B cell (primary cell): ENCODE measurements at regions not wholly inside any gene's neighbourhood (a gene's known extent, or its start where the extent isn't known, plus 50 kb on each side); places are given as distances from the start of the nearest gene placed in this dataset.

Source experiments
- ATAC-seq: fragments of 200-7000 bp; cut with Tn5 transposase; one replicate; pipeline ENCODE4 v1.10.0; 2021; ENCODE audit warnings: low read depth, mild to moderate bottlenecking, moderate number of reproducible peaks, moderate library complexity
- CTCF ChIA-PET: fragments of 350-600 bp; sonication (Branson Sonifier 250); formaldehyde crosslinking; loops from one replicate; lab custom pipeline; 2021; ENCODE audit warnings: antibody characterized with exemption, inconsistent platforms; lab: Charles Lee
- POLR2A ChIA-PET: fragments of 350-600 bp; sonication (Branson Sonifier 250); formaldehyde crosslinking; loops from one replicate; lab custom pipeline; 2021; ENCODE audit warnings: antibody characterized with exemption; lab: Charles Lee
- DNase-seq: peaks from one replicate; pipeline ENCODE4 v3.0.0; 2013
- H2AFZ ChIP-seq: 2 replicates; pipeline ENCODE4 v1.6.1; 2012; ENCODE audit warnings: mild to moderate bottlenecking, low read depth, low read length; ENCODE audit not compliant: insufficient read depth, poor library complexity, severe bottlenecking
- H3K27ac ChIP-seq, 2 donors: 1 replicate in 1 of 2; 2 replicates in 1 of 2; pipeline ENCODE4 v1.5.1; 2012 to 2013; ENCODE audit warnings: low read length in 2 of 2, mild to moderate bottlenecking in 2 of 2, moderate library complexity in 1 of 2
- H3K27me3 ChIP-seq, 4 experiments: fragments of 200-600 bp in 1 of 4; sonication (generic) in 1 of 4; replicated peaks in 1 of 4; 1 replicate in 2 of 4; 2 replicates in 2 of 4; pipeline versions ENCODE4 v1.6.1 to v1.7.0; 2013 to 2016; ENCODE audit warnings: low read length in 3 of 4, mild to moderate bottlenecking in 2 of 4, mixed read lengths in 1 of 4, moderate library complexity in 1 of 4; ENCODE audit not compliant: insufficient read depth in 4 of 4, control insufficient read depth in 3 of 4; ENCODE audit errors: control extremely low read depth in 1 of 4
- H3K36me3 ChIP-seq, 2 experiments: replicated peaks in 1 of 2; 1 replicate in 1 of 2; 2 replicates in 1 of 2; pipeline versions ENCODE4 v1.6.1 to v1.7.1; 2013; ENCODE audit warnings: low read length in 1 of 2; ENCODE audit not compliant: insufficient read depth in 2 of 2, control insufficient read depth in 1 of 2; ENCODE audit errors: control extremely low read depth in 1 of 2, extremely low read depth in 1 of 2
- H3K4me1 ChIP-seq, 2 donors: fragments of 200-600 bp in 1 of 2; sonication (generic) in 1 of 2; 1 replicate in 1 of 2; 2 replicates in 1 of 2; pipeline versions ENCODE4 v1.5.1 to v1.6.1; 2013 to 2017; ENCODE audit warnings: low read length in 2 of 2; ENCODE audit not compliant: control insufficient read depth in 2 of 2, insufficient read depth in 2 of 2
- H3K4me2 ChIP-seq: replicated peaks from 2 replicates; pipeline ENCODE3; 2012; ENCODE audit warnings: mild to moderate bottlenecking, low read depth, low read length; ENCODE audit not compliant: poor library complexity, severe bottlenecking
- H3K4me3 ChIP-seq, 5 experiments: fragments of 200-600 bp in 1 of 5; sonication (generic) in 1 of 5; 1 replicate in 3 of 5; 2 replicates in 2 of 5; pipeline versions ENCODE4 v1.5.1 to v1.7.0; 2011 to 2016; ENCODE audit warnings: low read length in 4 of 5, mild to moderate bottlenecking in 4 of 5, low read depth in 2 of 5, control low read depth in 1 of 5, moderate library complexity in 1 of 5; ENCODE audit not compliant: insufficient read depth in 1 of 5; ENCODE audit errors: control extremely low read depth in 1 of 5, extremely low read depth in 1 of 5
- H3K79me2 ChIP-seq: fragments of 200-600 bp; sonication (generic); one replicate; pipeline ENCODE4 v1.6.0; 2016; ENCODE audit warnings: low read length; ENCODE audit not compliant: control insufficient read depth, insufficient read depth
- H3K9ac ChIP-seq: fragments of 200-600 bp; sonication (generic); 2 replicates; pipeline ENCODE4 v1.6.1; 2017; ENCODE audit warnings: mild to moderate bottlenecking, low read length, moderate library complexity
- H3K9me3 ChIP-seq, 3 donors: one replicate each; pipeline versions ENCODE4 v1.6.1 to v1.7.1; 2013; ENCODE audit warnings: low read length in 2 of 3; ENCODE audit not compliant: control insufficient read depth in 2 of 3, insufficient read depth in 1 of 3; ENCODE audit errors: control extremely low read depth in 1 of 3
- H4K20me1 ChIP-seq: 2 replicates; pipeline ENCODE4 v1.6.0; 2012; ENCODE audit warnings: mild to moderate bottlenecking, low read length; ENCODE audit not compliant: insufficient read depth, control insufficient read depth, poor library complexity, severe bottlenecking
- H3K27ac Mint-ChIP-seq: one replicate; pipeline ENCODE4 v1.8.0; 2021; ENCODE audit warnings: mixed read lengths
- H3K27me3 Mint-ChIP-seq: one replicate; pipeline ENCODE4 v1.8.0; 2021; ENCODE audit warnings: mixed read lengths
- H3K4me1 Mint-ChIP-seq: one replicate; pipeline ENCODE4 v1.8.0; 2021; ENCODE audit warnings: mixed read lengths
- H3K4me3 Mint-ChIP-seq: one replicate; pipeline ENCODE4 v1.8.0; 2021; ENCODE audit warnings: mixed read lengths
- H3K9me3 Mint-ChIP-seq: one replicate; pipeline ENCODE4 v1.8.0; 2022; ENCODE audit warnings: mixed read lengths; ENCODE audit not compliant: insufficient read depth
- CTCF ChIP-seq: fragments of 200-600 bp; IDR thresholded peaks from one replicate; pipeline ENCODE4 v1.8.0; 2022; ENCODE audit warnings: antibody characterized with exemption, mild to moderate bottlenecking
- EZH2 ChIP-seq: IDR thresholded peaks from 2 replicates; pipeline ENCODE4 v1.6.1; 2012; ENCODE audit warnings: borderline replicate concordance, low read depth, mild to moderate bottlenecking, moderate library complexity, low read length; ENCODE audit not compliant: insufficient read depth, poor library complexity, severe bottlenecking
- whole genome bisulfite sequencing: methylation state at CpG from one replicate; pipeline ENCODE4 v1.1.5; 2013; ENCODE audit warnings: missing lambda C conversion rate; ENCODE audit not compliant: insufficient coverage; 5-methylcytosine and 5-hydroxymethylcytosine counted together
- intact Hi-C: fragments of 100-400 bp; cut with micrococcal nuclease; formaldehyde crosslinking; loops from one replicate; pipeline ENCODE4 v1.10.0; 2022

- WGBS = no CpG with 5 or more reads among the region's 4 CpGs
- no peaks in the 10 kb centered on the region for H3K9me3 Mint-ChIP-seq
- H3K27ac Mint-ChIP-seq = no peak overlapping the region
- Histone ChIP-seq H3K4me3 (no peak overlapping the region), H3K79me2 (no peaks in the 10 kb centered on the region), H3K9ac (no peak overlapping the region), H3K4me1 (no peaks in the 10 kb centered on the region), H4K20me1 (no peaks in the 10 kb centered on the region), H3K27me3 (no peaks in the 10 kb centered on the region), H2AFZ (no peak overlapping the region), H3K4me2 (no peak overlapping the region), H3K9me3 (peaks cover 0 to 4% (median 0%) of the 10 kb centered on the region in 3 donors), H3K36me3 (no peaks in the 10 kb centered on the region), H3K27ac (no peak overlapping the region)
- ATAC-seq (no peak), DNase-seq (no peak)
- no peaks in the 10 kb centered on the region for H3K4me1 Mint-ChIP-seq
- H3K27me3 Mint-ChIP-seq = no peaks in the 10 kb centered on the region
- ChIA-PET CTCF (no interaction called here), POLR2A (no interaction called here)
- no peak for TF ChIP-seq EZH2
- TF ChIP-seq CTCF = no peak
- intact Hi-C loops = no loop called here
- no peak overlapping the region for H3K4me3 Mint-ChIP-seq
These were observed 394.2 kb downstream of the CDH19 start for GRCh38 chr18:66209656-66210055.

- ChIA-PET CTCF (no interaction called here), POLR2A (no interaction called here)
- H3K36me3 ChIP-seq = no peaks in the 10 kb centered on the region
- no CpG with 5 or more reads among the region's 1 CpG for WGBS
- DNase-seq (no peak), ATAC-seq (no peak)
- H3K9me3 ChIP-seq = no peaks in the 10 kb centered on the region
- H3K27ac ChIP-seq = no peak overlapping the region
- no peaks in the 10 kb centered on the region for H3K9me3 Mint-ChIP-seq
- H3K4me2 ChIP-seq = no peak overlapping the region
- no peaks in the 10 kb centered on the region for H3K27me3 ChIP-seq
- TF ChIP-seq EZH2 (no peak), CTCF (no peak)
- no peaks in the 10 kb centered on the region for H4K20me1 ChIP-seq
- no peaks in the 10 kb centered on the region for H3K4me1 Mint-ChIP-seq
- no peaks in the 10 kb centered on the region for H3K79me2 ChIP-seq
- no peaks in the 10 kb centered on the region for H3K4me1 ChIP-seq
- H3K4me3 ChIP-seq = no peak overlapping the region
- intact Hi-C loops = no loop called here
- no peak overlapping the region for H3K4me3 Mint-ChIP-seq
- no peak overlapping the region for H2AFZ ChIP-seq
- H3K27me3 Mint-ChIP-seq = no peaks in the 10 kb centered on the region
- H3K27ac Mint-ChIP-seq = no peak overlapping the region
- H3K9ac ChIP-seq = no peak overlapping the region
These were observed 407.1 kb downstream of the CDH19 start for GRCh38 chr18:66196805-66197204.
